IPS DF 6.9 (cell line): ENCODE measurements at regions not wholly inside any gene's neighbourhood (a gene's known extent, or its start where the extent isn't known, plus 50 kb on each side); places are given as distances from the start of the nearest gene placed in this dataset.

Source experiments
- DNase-seq: peaks from one replicate; pipeline ENCODE4 v3.0.0-alpha.2; 2013; ENCODE audit warnings: low read depth, low spot score
- H3K27ac ChIP-seq: one replicate; pipeline ENCODE4 v1.5.1; 2013; ENCODE audit warnings: low read length, control low read depth
- H3K27me3 ChIP-seq: 2 replicates; pipeline ENCODE4 v1.6.1; 2013; ENCODE audit warnings: mild to moderate bottlenecking, low read length; ENCODE audit not compliant: control insufficient read depth, insufficient read depth
- H3K36me3 ChIP-seq: 2 replicates; pipeline ENCODE4 v1.6.1; 2013; ENCODE audit warnings: low read length; ENCODE audit not compliant: control insufficient read depth, insufficient read depth
- H3K4me1 ChIP-seq: 2 replicates; pipeline ENCODE4 v1.6.1; 2013; ENCODE audit warnings: low read length; ENCODE audit not compliant: control insufficient read depth, insufficient read depth
- H3K4me3 ChIP-seq: 2 replicates; pipeline ENCODE4 v1.5.1; 2013; ENCODE audit warnings: mild to moderate bottlenecking, low read length
- H3K9me3 ChIP-seq: 2 replicates; pipeline ENCODE4 v1.6.1; 2013; ENCODE audit warnings: low read length, inconsistent platforms; ENCODE audit not compliant: control insufficient read depth, insufficient read depth
- WGBS: extraction: QIAGEN DNeasy Blood & Tissue Kit; methylation state at CpG from one replicate; pipeline ENCODE4 v1.1.7; 2013; ENCODE audit warnings: mixed read lengths, missing lambda C conversion rate; ENCODE audit not compliant: insufficient read length, insufficient coverage; 5-methylcytosine and 5-hydroxymethylcytosine counted together

DNA sequence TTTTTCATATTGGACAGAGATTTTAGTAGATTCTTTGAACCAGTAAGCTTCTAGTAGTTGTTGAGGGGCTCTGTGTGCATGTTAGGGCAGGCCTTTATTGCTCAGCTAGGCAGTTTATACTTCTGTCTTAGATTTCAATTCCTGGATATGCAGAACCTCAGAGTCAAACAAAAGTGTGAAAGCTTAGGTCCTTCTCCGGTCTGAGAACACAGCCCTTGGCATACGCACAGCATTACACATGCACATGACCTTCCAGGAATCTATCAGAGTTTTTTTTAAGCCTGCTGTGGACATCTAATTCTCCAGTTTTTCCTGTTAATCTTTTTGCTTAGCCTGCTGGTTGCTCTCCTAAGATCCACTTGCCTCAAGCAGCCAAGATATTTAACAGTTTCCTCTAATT, 77.9 kb upstream of the KL start:
- Histone ChIP-seq H3K4me3 (no peak overlapping the region), H3K9me3 (no peaks in the 10 kb centered on the region), H3K36me3 (no peaks in the 10 kb centered on the region), H3K27ac (no peak overlapping the region), H3K27me3 (no peaks in the 10 kb centered on the region), H3K4me1 (no peaks in the 10 kb centered on the region)
- no peak for DNase-seq
- WGBS = no CpG with 5 or more reads among the region's 2 CpGs

DNA sequence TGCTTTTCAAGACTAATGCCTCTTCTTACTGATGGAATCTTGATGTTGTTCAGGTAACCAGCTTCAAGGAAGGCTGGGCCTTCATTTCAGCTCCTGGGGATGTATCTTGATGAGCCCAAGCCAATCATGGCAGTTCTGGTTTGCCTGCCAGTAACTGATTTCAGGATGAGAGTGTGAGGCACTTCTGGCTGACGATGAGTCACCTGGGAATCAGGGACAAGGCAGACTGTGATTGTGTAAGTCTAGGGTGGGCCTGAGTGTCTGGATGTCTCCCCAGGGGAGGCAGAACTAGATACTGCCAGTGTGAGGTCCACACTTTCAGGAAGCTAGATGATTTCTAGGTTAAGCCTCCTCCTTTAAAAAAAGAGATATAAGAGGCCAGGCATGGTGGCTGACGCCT, 77.3 kb upstream of the KL start:
- Histone ChIP-seq H3K4me3 (no peak overlapping the region), H3K36me3 (no peaks in the 10 kb centered on the region), H3K4me1 (no peaks in the 10 kb centered on the region), H3K9me3 (no peaks in the 10 kb centered on the region), H3K27ac (no peak overlapping the region), H3K27me3 (no peaks in the 10 kb centered on the region)
- WGBS = no CpG with 5 or more reads among the region's 2 CpGs
- DNase-seq = no peak

DNA sequence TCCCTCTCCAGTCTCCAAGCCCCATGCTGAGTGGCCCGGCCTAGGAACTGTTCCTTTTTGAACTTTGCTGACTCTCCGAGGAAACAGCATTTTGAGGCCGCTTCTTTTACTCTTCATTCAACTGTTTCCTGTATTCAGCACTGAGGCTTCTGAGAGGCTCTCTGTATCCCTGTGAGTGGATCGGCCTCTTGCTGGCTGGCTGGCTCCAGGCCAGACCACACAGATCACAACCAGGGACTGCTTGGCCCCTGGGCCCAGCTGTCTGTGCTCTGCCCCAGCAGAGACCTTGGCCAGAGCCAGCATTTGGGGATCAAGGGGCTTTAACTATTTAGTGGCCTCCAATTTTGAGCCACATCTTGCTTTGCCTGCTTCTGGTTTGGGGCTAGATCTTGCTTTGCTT, 75.6 kb upstream of the KL start:
- no peaks in the 10 kb centered on the region for H3K9me3 ChIP-seq
- H3K27me3 ChIP-seq = no peaks in the 10 kb centered on the region
- WGBS = no CpG with 5 or more reads among the region's 4 CpGs
- no peak for DNase-seq
- H3K27ac ChIP-seq = no peak overlapping the region
- H3K4me1 ChIP-seq = no peaks in the 10 kb centered on the region
- H3K36me3 ChIP-seq = no peaks in the 10 kb centered on the region
- H3K4me3 ChIP-seq = no peak overlapping the region

GRCh38 chr13:32941368-32941767, 74.9 kb upstream of the KL start:
- H3K27ac ChIP-seq = no peak overlapping the region
- H3K4me3 ChIP-seq = no peak overlapping the region
- no peaks in the 10 kb centered on the region for H3K36me3 ChIP-seq
- no peaks in the 10 kb centered on the region for H3K4me1 ChIP-seq
- no CpG with 5 or more reads among the region's 3 CpGs for WGBS
- no peaks in the 10 kb centered on the region for H3K27me3 ChIP-seq
- no peaks in the 10 kb centered on the region for H3K9me3 ChIP-seq
- DNase-seq = no peak

DNA sequence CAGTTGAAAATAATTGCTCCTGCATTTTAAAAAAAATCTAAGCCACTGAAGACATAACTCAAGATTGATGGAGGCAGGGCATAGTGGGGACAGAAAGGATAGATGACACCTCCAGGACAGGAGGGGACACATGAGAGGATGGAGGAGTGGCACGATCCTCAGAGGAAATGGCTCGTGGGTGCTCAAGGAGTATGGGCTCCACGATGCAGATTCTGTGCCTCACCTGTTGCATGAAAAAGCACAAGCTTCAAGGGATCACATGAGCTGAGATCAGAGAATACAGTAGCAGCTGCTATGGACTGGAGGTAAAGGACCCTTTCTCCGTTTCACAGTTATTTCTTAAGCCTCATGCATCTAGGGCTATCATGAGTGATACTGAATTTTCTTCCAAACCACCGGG, 69.7 kb upstream of the KL start:
- no peaks in the 10 kb centered on the region for H3K27me3 ChIP-seq
- WGBS = no CpG with 5 or more reads among the region's 5 CpGs
- H3K27ac ChIP-seq = no peak overlapping the region
- no peaks in the 10 kb centered on the region for H3K36me3 ChIP-seq
- no peaks in the 10 kb centered on the region for H3K4me1 ChIP-seq
- no peaks in the 10 kb centered on the region for H3K9me3 ChIP-seq
- H3K4me3 ChIP-seq = no peak overlapping the region
- no peak for DNase-seq

- Histone ChIP-seq H3K9me3 (no peaks in the 10 kb centered on the region), H3K4me3 (no peak overlapping the region), H3K27me3 (no peaks in the 10 kb centered on the region), H3K36me3 (no peaks in the 10 kb centered on the region), H3K27ac (no peak overlapping the region), H3K4me1 (no peaks in the 10 kb centered on the region)
- no peak for DNase-seq
- no CpG with 5 or more reads among the region's 8 CpGs for WGBS
These were observed 68.6 kb upstream of the KL start for GRCh38 chr13:32947411-32948276.

- no CpG with 5 or more reads among the region's 2 CpGs for WGBS
- no peaks in the 10 kb centered on the region for H3K4me1 ChIP-seq
- H3K4me3 ChIP-seq = no peak overlapping the region
- H3K27me3 ChIP-seq = no peaks in the 10 kb centered on the region
- no peaks in the 10 kb centered on the region for H3K9me3 ChIP-seq
- no peak overlapping the region for H3K27ac ChIP-seq
- DNase-seq = no peak
- no peaks in the 10 kb centered on the region for H3K36me3 ChIP-seq
These were observed 66.4 kb upstream of the KL start for GRCh38 chr13:32949820-32950219.

DNA sequence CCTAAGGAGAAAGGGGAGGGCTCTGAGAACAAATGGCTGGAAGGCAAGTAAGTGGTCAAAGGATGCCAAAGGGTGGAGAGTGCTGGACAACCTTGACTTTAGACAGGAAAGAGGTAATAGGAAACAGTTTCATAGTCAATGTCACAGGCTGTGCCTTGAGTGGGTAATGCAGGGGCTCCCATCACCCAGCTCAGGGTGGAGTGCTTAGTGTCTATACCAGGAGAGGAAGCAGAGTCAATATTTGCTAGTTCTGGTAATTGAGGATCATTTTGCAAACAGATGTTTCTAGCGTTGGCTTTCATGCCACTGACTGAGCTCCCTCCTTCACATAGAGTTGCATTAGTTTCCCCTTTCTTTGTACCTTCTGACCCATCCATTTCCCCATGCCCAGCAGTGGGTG, 64.6 kb upstream of the KL start:
- Histone ChIP-seq H3K27me3 (no peaks in the 10 kb centered on the region), H3K27ac (no peak overlapping the region), H3K9me3 (no peaks in the 10 kb centered on the region), H3K4me3 (no peak overlapping the region), H3K4me1 (no peaks in the 10 kb centered on the region), H3K36me3 (no peaks in the 10 kb centered on the region)
- no CpG with 5 or more reads among the region's 1 CpG for WGBS
- no peak for DNase-seq

DNA sequence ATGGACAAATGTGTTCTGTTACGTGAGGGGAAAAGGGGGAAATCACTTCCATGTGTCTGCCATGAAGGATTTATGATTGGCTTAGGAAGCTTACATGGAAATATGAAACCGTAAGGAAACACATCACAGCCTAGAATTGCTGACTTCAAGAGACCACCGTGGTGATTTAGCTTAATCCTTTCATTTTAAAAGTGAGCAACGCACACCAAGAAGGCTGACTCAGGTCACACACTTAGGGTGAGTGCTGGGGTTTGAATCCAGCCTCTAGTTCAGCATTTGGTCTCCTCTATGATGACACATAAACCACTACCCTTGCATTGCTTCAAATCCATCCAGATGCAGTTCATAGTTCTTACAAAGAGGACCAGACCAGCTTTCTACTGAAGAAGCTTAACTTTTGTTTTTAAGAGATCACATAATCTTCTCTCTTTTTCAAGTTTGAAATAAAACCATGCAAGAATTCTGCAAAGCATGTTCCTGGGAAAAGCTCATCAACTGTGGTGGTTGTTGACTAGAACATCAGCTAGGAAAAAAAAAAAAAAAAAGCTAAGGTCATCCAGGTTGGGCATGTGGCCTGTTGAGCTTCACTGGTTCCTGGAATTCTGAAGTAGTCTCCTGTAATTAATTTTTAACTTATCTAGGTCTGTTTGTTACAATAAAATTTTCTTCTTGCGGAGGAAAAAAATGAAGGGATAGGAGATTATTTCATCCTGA, 60.2 kb upstream of the KL start:
- Histone ChIP-seq H3K4me1 (no peaks in the 10 kb centered on the region), H3K4me3 (no peak overlapping the region), H3K9me3 (no peaks in the 10 kb centered on the region), H3K27ac (no peak overlapping the region), H3K27me3 (no peaks in the 10 kb centered on the region), H3K36me3 (no peaks in the 10 kb centered on the region)
- no CpG with 5 or more reads among the region's 5 CpGs for WGBS
- no peak for DNase-seq

GRCh38 chr13:32956595-32956933, 59.7 kb upstream of the KL start:
- Histone ChIP-seq H3K9me3 (no peaks in the 10 kb centered on the region), H3K4me1 (no peaks in the 10 kb centered on the region), H3K27ac (no peak overlapping the region), H3K36me3 (no peaks in the 10 kb centered on the region), H3K4me3 (no peak overlapping the region), H3K27me3 (no peaks in the 10 kb centered on the region; the same call in 1 of the 2 replicates)
- WGBS = no CpG with 5 or more reads among the region's 1 CpG
- no peak for DNase-seq

- Histone ChIP-seq H3K9me3 (no peaks in the 10 kb centered on the region), H3K4me3 (no peak overlapping the region), H3K27me3 (no peaks in the 10 kb centered on the region; the same call in 1 of the 2 replicates), H3K27ac (no peak overlapping the region), H3K4me1 (no peaks in the 10 kb centered on the region), H3K36me3 (no peaks in the 10 kb centered on the region)
- WGBS = no CpG with 5 or more reads among the region's 4 CpGs
- DNase-seq = no peak
These were observed 55.6 kb upstream of the KL start for GRCh38 chr13:32960626-32961025.
